ENCODE measurements at regions not wholly inside any gene's neighbourhood (a gene's known extent, or its start where the extent isn't known, plus 50 kb on each side); places are given as distances from the start of the nearest gene placed in this dataset.

DNA sequence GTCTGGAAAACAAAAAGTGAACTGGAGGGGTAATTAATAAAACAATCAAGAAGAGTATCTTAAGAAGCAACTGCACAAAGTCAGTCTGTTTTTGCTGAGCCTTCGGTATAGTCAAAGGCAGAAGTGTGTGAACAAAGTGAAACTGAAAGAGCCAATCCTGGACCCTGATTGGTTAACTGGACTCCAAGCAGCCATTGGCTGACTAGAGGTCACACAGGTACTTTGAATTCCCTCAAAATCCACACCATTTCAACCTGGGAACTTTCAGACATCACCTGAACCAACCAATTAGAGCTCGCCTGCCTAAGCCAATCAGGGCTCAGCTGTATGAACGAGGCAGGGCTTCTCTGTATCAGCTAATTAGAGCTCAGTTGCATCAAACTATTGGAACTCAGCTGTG, 286.7 kb downstream of the TLE4 start:
- H3K4me3 ChIP-seq (replicated peaks; ENCODE audit: low read depth, low read length), result no peak overlapping the region
- DNase-seq (ENCODE audit: low read depth), result peak; percentile 8
- TF ChIP-seq, protein P1, sequence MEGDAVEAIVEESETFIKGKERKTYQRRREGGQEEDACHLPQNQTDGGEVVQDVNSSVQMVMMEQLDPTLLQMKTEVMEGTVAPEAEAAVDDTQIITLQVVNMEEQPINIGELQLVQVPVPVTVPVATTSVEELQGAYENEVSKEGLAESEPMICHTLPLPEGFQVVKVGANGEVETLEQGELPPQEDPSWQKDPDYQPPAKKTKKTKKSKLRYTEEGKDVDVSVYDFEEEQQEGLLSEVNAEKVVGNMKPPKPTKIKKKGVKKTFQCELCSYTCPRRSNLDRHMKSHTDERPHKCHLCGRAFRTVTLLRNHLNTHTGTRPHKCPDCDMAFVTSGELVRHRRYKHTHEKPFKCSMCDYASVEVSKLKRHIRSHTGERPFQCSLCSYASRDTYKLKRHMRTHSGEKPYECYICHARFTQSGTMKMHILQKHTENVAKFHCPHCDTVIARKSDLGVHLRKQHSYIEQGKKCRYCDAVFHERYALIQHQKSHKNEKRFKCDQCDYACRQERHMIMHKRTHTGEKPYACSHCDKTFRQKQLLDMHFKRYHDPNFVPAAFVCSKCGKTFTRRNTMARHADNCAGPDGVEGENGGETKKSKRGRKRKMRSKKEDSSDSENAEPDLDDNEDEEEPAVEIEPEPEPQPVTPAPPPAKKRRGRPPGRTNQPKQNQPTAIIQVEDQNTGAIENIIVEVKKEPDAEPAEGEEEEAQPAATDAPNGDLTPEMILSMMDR (IDR thresholded peaks at IDR 0.05; ENCODE audit: low read length, missing control alignments), result no peak

DNA sequence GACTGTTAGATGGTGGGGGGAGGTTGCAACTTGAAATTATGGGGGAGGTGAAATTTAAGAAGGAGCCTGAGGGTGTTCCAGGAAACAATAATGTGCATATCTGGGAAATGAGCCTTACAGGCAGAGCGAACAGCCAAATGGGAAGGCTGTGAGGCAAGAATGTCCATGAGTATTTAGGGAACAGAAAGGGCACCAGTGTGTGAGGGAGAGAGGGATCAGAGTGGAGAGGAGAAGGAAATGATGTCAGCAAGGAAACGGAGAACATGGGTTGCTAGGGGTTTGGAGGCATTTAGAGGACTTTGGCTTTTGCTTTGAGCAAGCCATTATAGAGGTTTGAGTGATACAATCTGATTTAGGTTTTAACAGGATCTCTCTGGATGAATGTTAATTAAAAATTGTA, 285.4 kb downstream of the TLE4 start:
- no peak for DNase-seq (ENCODE audit: low read depth)
- TF ChIP-seq, protein P1 (IDR thresholded peaks at IDR 0.05; ENCODE audit: low read length, missing control alignments), result no peak
- no peak overlapping the region for H3K4me3 ChIP-seq (replicated peaks; ENCODE audit: low read depth, low read length)

DNA sequence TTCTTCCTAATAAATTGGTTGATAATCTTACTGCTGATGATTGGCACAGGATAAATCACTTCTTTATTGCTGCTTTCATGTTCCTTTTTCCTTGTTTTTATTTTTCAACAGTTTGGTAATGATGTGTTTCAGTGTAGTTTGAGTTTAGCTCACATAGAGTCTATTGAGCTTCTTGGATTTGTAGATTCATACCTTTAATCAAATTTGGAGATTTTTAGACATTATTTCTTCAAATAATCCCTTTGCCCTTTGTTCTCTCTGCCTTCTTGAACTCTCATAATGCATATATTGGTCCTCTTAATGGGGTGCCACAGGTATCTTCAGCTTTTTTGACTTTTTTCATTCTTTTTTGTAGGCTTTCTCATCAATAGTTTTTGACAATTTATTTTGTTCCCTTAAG, 275.3 kb downstream of the TLE4 start:
- no peak for DNase-seq (ENCODE audit: low read depth)
- no peak overlapping the region for H3K4me3 ChIP-seq (replicated peaks; ENCODE audit: low read depth, low read length)
- TF ChIP-seq, protein P1 (IDR thresholded peaks at IDR 0.05; ENCODE audit: low read length, missing control alignments), result no peak

DNA sequence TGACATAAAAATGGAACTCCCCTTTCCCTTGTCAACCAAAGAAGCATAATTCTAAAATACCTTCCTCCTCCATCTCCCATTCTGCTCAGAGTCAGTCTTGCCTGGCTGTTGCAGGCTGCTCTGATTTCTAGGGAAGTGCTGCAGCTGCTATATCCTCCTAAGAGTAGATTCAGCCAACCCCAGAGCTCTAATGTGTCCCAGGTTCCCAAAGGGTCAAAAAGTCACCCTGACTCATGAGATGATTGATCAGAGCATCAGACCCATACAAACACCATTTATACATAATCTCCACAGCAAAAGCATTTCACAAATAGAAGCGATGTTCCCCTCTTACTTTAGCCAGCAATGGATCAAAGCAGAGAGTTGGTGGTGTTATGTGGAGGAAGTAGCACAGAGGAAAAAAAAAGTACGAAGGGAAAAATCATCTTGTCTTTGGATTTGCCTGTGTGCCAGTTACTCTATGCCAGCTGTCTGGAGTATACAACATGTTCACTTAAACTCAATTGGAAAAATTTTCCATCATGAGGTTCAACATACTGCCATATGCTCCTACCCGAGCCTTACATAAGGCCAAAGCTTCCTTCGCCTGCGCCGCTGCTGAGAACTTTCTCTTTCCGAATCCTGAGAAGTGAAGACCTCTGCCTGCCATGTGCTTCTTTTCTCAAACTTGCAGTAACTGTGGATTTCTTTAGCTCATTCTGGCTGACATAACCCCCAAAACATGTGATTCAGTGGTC, 258.0 kb downstream of the TLE4 start:
- DNase-seq (ENCODE audit: low read depth), result no peak
- H3K4me3 ChIP-seq (replicated peaks; ENCODE audit: low read depth, low read length), result no peak overlapping the region
- TF ChIP-seq, protein P1 (IDR thresholded peaks at IDR 0.05; ENCODE audit: low read length, missing control alignments), result no peak

DNA sequence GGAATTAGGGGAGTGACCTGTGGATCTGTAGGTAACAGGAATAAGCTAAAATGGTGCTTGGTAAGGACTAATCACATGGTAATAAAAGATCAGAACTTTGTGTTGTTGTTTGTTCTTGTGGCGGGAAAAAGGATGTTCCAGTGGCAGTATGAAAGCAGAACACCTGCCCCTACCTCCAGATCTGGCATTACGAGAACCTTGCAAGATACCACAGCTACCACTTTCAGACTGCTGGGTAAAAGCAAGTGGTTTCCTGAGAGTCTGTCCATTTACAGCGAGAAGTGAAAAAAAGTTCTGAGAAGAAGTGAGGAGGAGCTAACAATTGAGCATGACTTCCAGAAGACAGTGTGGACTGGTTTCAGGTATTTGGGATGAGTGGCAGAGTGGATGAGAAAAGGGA, 252.5 kb downstream of the TLE4 start:
- DNase-seq (ENCODE audit: low read depth), result no peak
- TF ChIP-seq, protein P1 (IDR thresholded peaks at IDR 0.05; ENCODE audit: low read length, missing control alignments), result no peak
- H3K4me3 ChIP-seq (replicated peaks; ENCODE audit: low read depth, low read length), result no peak overlapping the region

DNA sequence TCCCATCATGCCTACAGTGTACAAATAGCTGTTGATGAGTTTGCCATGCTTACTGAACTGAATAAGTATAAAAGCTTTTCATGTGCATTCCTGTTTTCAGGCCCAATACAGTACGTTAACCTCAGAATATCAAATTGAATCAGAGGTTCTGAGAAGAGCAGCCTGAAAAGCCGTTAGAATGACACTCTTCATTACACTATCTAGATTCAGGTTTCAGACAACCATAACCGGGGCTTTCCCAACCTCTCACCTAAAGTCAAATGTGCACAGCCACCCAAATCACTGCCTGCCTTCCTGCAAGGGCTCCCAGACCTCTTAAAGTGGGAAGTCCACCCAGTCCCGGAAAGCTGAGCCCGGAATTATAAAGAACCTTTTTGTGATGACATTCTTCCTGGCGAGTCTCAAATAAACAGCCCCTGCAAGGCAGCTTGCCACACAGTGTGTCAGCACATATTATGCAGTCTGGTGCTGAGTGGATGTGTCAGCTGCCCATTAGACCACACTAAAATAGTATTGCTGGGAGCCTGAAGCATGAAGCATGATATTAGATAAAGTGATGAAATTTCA, 245.8 kb downstream of the TLE4 start:
- DNase-seq (ENCODE audit: low read depth), result no peak
- H3K4me3 ChIP-seq (replicated peaks; ENCODE audit: low read depth, low read length), result no peak overlapping the region
- TF ChIP-seq, protein P1 (IDR thresholded peaks at IDR 0.05; ENCODE audit: low read length, missing control alignments), result no peak

DNA sequence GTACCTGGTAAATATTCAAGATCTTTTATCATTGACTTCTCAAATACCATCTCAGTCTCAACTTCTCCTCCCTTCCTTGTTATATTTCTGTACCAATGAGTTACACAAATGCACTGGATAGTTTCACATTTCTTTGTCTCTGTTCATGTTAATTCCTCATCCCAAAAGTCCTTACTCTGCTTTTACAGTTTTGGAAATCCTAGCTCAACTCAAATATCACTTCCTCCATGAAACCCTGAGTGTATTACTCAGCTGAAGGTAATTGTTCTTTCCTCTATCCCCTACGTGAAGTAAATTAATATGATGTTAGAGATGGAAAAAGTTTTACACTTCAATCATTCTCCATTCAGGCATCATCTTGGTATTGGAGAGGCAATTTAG, 241.5 kb downstream of the TLE4 start:
- no peak overlapping the region for H3K4me3 ChIP-seq (replicated peaks; ENCODE audit: low read depth, low read length)
- no peak for DNase-seq (ENCODE audit: low read depth)
- TF ChIP-seq, protein P1 (IDR thresholded peaks at IDR 0.05; ENCODE audit: low read length, missing control alignments), result no peak

Data from fibroblast of pulmonary artery (primary cell).